HG02759 (cell line): ENCODE measurements at regions not wholly inside any gene's neighbourhood (a gene's known extent, or its start where the extent isn't known, plus 50 kb on each side); places are given as distances from the start of the nearest gene placed in this dataset.

Source experiments
- ATAC-seq: cut with Tn5 transposase; IDR thresholded peaks from one replicate; pipeline ENCODE4 v1.9.1; 2021; ENCODE audit warnings: mild to moderate bottlenecking, moderate library complexity; ENCODE audit not compliant: unreplicated experiment

DNA sequence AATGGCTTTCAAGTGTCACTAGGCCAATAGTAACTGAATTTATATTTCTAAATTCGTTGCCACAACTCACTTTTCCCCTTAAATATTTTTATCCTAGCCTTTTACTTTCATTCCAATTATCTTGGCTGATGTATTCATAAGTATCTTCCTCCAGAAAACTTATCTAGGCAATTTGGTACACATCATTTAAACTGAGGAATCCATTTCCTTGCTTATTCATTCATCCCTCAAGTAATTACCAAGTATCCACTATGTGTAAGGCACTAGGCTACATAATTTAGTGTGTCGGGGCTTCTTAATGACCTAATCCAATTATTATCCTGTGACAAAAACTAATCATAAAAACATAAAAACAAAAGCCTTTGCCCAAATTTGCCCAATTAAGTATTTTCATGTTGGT, 258.3 kb upstream of the TCF21 start:
- no peak for ATAC-seq

DNA sequence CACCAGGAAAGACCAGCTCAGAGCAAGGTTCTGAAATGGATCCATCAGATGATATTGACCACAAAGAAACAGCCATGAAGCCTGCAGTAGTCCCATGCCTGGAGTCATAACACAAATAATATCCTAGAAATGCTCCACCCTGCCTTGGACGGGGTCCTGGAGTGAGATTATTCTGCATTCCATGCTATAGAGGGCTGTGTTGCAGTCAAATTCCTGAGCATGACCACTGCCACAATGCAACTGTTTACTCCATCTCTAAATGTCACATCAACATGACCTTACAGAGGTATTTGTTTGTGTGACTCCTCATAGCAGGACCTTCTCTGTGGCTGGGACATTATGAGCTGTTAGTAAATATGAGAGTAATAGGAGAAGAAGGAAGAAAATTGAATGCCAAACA, 257.5 kb upstream of the TCF21 start:
- ATAC-seq = no peak

DNA sequence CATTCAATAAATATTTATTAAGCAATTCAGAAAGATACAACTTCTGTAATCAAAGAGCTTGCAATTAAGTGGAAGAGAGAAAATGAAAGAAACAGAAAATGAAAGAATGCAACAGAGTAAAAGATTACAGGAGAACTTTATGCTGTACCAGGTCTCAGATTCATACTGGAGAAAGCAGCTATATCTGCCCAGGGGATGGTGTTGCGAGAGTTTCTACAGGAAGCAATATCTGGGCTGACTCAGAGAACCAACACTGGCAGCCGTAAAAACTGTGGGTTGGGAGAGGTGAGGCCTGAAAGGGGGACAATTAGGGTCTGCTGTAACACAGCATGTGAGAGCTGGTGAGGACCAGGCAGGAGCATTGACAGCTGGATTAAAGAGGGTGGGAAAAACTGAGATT, 256.7 kb upstream of the TCF21 start:
- ATAC-seq = no peak

DNA sequence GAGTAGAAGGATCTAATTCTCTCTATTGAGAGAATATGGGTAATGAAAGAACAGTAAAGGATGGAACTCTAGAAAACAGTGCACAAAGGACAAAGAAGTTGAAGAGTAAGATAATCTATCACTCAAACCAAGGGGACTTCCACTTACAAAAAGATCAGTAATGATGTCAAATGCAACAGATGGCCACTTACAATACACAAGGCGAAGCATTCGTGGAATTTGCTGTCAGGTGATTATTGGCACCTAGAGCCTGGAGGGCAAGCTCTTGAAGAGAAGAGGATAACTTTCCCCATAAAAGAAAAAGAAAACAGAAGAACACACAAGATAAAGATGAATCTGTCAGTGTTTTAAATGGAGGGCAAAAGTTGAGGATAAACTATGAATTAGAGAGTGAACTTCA, 256.0 kb upstream of the TCF21 start:
- no peak for ATAC-seq

DNA sequence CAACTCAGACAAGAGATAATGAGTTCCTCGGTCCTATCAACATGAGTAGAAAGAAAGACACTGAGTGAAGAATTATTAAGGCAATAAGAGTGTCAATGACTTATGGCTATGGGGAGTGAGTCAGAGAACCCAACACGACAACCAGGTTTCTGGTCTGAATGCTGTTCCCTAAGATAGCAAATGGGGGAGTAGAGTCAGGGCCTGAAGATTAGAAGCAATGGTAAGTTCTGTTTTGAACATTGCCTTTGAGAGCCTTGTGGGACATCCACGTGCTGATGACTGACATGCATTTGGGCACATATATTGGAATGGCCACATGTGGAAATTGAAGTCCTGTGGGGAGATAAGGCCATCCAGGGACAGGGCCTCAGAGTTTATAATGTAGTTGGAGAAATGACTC, 254.4 kb upstream of the TCF21 start:
- no peak for ATAC-seq

DNA sequence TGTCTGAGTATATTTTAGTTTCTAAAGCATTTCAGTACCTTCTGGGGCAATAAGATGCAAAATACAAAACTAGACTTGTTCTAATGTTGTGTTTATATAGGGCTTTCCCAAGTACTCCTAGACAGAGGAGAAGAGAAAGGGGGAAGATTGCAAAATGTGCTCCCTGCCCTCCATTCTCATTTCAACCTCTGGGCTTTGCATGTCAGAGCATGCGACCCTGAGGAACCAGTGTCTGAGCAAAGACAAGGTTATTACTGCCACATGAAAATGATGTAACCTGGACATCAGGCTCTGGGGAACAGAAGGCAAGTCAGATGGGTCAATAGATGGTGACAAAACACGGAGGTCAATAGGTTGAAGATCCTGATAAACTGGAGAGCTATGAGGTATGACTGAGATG, 253.5 kb upstream of the TCF21 start:
- ATAC-seq = no peak

DNA sequence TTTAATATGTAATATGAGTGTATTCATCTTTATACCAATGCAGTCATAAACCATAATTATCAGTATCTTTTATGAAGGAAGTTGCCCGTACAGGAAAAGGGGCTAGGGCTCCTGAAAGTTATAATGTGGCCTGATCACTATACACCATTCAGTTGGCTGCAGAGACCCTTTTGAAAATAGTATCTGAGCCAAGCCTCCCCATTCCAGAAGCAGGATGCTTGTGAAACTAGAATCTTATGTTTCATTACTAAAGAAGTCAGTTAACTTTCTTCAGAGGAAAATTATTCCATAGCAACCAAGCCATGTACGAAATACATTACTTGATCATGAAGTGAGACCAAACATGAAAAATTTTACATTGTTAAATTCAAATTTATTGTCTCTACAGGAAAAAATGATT, 251.5 kb upstream of the TCF21 start:
- no peak for ATAC-seq

DNA sequence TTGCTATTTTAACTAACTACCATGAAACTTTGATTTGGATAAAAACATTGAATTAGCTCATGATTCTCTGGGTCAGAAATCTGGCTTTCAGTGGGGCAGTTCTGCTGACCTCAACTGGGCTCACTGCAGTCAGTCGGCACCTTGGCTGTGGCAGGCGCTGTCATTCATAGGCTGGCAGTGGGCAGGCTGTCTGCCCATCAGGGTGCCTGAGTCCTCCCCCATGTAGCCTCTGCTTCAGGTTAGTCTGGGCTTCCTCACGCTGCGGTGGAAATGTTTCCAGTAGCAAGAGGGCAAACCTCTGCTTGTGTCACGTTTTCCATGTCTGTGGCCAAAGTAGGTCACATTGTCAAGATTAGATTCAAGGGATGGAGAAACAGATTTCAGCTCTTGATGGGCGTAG, 251.0 kb upstream of the TCF21 start:
- no peak for ATAC-seq

DNA sequence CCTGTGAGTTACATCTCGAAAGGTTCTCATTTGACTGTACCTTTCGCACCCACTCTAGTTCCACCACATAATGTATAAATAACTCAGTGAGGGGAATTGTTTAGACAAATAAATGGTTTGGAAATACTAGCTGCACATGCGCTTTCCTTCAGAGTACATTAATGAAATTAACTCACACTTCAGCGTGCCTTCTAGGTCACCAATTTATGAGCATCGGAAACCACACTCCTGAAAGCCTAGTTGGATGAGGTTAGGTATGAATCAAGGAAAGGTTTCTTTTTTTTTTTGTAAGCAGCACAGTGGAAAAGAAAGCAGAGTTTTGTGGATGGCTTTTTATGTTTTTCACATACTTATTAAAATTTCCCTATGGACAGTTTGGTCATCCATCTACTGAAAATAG, 247.8 kb upstream of the TCF21 start:
- ATAC-seq = no peak

DNA sequence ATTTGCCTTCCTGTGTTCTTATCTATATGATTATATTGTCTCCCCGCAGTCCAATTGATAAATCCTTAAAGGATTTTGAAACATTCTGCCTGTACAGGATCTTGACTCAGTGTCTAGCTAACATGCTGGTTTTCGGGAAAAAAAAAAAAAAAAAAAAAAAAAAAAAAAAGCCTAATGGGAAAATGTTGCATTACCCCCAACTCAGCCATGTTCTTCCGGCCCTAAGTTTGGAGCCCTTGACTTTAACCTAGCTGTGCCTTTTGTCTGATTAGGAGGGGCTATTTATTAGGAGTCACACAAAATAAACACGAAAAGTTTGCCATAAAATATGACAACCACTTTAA, 244.4 kb upstream of the TCF21 start:
- no peak for ATAC-seq

DNA sequence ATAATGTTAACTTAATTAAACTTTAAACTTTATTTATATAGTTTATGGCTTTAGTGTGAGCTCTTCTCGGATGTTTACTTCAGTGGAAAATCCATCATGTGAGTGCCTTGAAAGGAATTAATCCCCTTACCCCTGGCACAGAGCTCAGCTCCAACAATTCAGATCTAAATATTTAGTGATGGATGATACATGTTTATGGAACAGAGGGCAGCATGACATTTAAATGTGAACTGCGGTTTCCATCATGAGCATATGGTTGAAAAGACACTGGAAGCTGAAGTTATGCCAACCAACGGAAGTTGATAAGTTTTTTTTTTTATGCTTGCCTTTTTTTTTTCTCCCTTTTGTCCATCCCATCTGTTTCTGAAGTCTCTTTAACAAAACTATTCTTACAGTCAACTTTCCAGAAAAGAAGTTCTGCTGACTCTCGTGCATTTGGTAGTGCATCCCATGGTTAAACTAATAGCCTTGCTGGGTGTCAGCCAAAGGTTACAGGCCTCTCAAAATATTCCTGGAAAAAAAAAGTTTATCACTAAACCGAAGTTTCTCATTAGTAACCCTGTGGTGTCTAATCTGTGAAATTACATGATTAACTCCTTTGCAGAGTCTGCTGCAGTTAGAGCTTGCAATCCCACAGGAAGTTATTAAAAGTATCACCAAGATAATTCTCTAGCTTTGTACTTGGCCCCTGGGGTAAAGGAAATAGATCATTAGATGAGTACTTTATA, 243.9 kb upstream of the TCF21 start:
- ATAC-seq = no peak

DNA sequence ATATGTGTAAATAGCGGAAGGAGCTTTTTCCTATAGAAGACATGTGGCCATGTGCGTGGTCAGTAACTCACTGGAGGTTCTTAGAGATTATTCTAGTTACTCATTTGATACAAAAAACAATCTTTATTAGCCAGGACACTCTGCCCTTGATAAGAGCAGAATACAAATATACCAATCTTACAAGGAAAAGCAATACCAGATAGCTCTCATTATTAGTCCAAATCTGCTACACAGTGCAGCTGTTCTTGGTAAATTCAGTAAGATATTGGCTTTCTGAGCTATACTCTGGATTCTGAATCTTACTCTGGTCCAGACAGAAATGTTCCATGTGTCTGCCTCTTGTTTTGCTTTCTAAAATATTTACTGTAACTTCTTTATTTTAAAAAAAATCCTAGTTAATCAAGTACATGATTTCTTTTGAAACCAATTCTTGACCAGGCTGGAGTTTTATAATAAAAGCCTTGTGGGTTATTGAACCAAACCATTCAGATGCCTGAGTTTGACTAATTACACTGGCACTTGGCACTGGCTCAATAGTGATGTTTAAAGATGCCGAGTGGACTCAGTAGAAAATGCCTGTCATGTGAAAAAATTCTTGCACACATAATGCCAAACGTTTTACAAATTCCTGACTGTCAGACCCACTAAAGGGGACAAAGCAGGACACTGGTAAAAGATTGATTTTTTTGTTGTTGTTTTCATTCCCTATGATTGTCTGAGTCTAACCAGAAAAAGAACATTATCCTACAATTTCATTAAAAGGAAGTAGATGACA, 242.8 kb upstream of the TCF21 start:
- ATAC-seq = no peak

DNA sequence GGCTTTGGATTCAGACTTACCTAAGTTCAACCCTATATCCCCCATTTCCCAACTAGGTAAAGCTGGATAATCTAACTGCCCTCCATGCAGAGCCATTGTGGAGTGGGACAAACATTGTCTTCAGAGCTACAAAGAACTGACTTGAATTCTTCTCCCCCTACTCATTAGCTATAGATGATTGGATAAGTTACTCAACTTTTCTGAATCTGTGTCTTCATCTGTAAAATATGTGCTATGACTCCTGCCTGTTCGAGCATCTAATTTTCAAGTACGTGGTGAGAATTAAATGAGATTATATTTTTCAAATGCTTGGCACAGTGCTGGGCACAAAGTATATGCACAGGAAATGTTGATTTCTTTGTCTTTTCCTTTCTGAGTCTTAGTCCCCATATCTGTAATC, 240.3 kb upstream of the TCF21 start:
- ATAC-seq = no peak

DNA sequence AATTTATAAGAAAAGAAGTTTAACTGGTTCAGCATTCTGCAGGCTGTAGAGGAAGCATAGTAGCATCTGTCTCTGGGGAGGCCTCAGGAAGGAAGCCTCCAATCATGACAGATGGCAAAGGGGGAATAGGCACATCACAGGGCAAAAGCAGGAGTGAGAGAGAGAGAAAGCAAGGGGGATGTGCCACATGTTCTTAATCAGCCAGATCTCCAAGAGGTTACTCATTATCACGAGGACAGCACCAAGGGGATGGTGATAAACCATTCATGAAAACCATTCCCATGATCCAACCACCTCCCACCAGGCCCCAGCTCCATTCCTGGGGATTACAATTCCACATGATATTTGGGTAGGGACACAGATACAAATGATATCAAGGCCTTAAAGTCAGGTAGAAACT, 217.5 kb upstream of the TCF21 start:
- no peak for ATAC-seq

DNA sequence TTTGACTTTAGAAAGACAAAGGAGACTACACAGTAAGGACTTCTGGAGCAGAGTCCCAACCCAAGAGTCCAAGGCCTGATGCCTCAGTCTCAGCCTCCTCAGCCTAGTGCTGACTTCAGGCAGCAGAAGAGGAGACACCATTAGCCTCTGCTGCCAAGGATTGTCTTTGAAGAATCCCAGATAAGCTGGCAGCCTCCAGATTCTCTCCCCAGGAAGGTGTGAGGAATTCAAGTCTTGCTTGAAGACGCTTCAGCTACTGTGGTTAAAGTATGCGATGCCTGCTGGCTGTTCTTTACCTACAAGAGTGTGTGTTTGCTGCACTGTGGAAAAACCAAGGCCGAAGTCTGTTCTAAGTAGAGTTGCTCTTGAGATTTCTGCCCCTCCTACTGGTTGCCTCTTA, 215.9 kb upstream of the TCF21 start:
- no peak for ATAC-seq

DNA sequence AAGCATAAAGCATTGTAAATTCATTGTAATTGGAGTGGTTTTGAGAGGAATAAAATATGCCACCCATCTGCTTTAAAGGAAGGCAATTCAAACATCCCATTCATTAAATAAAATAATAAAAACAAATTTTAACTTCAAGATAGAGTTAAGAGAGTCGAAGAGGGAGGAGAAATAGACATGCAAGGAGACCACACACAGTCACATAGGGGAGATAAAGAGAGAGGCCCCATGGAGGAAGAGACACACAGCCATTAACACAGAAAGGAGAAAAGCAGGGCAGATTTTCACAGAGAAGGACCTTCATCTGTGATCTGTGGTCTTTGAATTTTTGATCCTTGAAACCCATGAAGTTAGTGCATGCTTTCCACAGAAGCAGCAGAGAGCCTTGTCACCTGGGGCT, 214.3 kb upstream of the TCF21 start:
- ATAC-seq = no peak

DNA sequence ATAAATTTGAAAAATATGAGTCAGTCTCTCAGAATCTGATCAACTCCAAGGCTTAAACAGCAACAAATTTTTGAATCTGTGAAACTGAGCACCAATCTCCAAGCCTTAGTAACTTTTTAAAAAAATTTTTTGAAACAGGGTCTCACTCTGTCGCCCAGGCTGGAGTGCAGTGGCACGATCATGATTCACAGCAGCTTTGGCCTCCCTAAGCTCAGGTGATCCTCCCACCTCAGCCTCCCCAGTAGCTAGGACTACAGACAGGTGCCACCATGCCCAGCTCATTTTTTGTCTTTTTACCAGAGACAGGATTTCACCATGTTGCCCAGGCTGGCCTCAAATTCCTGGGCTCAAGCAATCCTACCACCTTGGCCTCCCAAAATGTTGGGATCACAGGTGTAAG, 207.9 kb upstream of the TCF21 start:
- no peak for ATAC-seq

DNA sequence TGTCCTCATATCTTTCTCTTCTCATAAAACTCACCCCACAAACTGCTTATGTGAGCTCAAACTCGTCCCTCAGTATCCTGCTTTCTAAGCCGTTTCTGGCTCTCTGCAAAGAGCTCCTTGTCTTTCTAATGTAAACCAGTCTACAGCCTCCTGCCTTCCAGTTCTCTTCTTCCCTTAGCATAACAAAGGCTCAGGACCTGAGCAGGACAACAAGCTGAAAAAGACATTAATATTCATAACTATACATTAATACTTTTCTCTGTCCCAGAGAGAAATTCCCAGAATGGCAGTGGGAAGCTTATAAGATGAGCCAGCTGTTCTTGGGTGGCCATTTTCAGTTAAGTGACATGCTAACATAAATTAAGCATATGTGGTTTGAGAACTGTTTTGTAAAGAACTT, 207.0 kb upstream of the TCF21 start:
- ATAC-seq = no peak

DNA sequence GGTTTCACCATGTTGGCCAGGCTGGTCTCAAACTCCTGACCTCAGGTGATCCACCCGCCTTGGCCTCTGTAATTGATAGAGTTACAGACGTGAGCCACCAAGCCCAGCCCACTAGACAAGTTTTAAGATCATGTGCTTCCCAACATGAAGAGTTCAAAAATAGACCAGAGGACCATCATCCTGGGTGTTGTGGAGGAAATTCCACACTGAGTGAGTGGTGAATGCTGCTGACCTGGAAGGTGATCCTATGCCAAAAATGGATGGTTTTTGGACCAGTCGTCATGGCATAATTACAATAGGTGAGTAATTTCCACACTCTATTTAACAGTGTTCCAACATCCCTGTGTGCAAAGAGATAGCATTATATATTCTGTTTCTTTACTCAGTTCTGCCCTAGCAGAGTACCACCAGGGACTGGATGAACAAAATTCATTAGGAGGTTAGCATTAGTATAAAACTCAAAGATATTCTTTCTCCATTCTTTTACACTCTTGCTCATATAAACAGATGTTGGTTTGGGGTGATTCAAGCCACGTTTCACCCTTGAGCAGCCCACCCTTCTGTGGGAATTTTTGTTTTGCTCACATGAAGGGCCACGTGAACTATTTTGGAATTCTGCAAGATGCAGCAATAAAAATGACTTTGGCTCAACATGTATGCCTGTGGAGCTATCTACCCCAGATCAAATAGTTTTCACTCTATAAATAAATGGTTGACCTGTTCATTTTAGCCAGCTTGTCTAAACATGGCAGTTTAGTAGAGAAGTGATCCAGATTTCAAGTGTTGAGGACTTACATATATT, 206.2 kb upstream of the TCF21 start:
- no peak for ATAC-seq

DNA sequence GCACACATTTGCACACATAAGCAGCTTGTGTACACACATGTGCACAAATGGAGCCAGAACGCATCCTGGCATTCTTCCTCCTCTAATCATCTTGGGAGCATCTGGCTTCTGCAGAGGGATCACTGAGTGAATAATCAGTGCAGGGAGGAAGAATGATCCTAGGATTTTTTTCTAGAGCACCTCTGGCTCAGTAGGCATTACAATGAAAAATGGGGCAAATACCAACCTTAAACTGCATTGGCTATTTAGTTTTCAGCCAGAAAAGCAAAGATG, 205.7 kb upstream of the TCF21 start:
- no peak for ATAC-seq

DNA sequence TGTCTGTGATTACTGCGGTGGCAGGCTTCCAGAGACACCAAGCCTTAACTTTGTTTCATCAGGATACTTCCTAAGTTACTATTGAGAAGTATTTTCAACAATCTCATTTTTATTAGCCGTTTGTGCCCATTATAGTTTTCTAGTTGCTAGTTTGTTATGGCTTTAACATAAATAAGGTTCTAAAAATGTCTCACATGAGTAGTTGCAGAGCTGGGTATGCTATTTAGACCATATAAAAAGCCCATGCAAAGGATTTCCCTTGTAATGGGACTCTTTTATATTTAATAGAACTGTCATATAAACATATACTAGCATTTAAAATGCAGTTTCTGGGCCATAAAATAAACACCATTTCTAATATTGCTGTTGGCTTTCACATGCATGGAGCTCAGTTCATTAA, 205.3 kb upstream of the TCF21 start:
- ATAC-seq = no peak
